ENCODE measurements at regions not wholly inside any gene's neighbourhood (a gene's known extent, or its start where the extent isn't known, plus 50 kb on each side); places are given as distances from the start of the nearest gene placed in this dataset.
"Not testable (repeated sequence)": the region's sequence is repeated elsewhere in the genome, so short reads cannot be mapped to it uniquely, and the experiment has no call there.

- in situ Hi-C loops (cut with HindIII; ENCODE audit: low pct_unique_long_range_greater_than_20kb, low sequenced_read_pairs): no loop called here
Observed at GRCh38 chr10:78331391-78331922, 297.8 kb downstream of the RPS24 start.

DNA sequence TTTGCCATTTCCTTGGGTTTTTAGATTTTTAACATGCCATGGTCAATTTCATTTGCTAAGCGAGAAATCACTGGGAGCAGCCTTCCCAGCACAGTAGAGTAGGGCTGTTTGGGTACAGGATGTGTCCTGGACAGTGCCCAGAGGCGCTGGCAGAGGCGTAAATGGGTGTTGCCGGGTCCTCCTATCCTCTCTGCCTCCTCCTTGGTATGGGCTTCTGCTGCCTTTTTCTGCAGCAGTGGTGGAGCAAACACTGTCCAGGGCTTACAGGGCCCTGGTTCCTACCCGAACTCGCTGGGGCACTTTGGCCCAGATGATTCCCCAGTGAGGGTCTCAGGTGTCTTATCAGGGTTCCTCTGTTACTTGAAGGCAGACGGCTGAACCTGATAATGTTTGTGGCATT lies 298.3 kb downstream of the RPS24 start:
- DNase-seq (ENCODE audit: low read depth, low spot score): no peak
- in situ Hi-C loops (cut with HindIII; ENCODE audit: low pct_unique_long_range_greater_than_20kb, low sequenced_read_pairs): no loop called here

More at GRCh38 chr10:78331391-78331922, 297.8 kb downstream of the RPS24 start:
- no peak for DNase-seq (ENCODE audit: low read depth, low spot score)

DNA sequence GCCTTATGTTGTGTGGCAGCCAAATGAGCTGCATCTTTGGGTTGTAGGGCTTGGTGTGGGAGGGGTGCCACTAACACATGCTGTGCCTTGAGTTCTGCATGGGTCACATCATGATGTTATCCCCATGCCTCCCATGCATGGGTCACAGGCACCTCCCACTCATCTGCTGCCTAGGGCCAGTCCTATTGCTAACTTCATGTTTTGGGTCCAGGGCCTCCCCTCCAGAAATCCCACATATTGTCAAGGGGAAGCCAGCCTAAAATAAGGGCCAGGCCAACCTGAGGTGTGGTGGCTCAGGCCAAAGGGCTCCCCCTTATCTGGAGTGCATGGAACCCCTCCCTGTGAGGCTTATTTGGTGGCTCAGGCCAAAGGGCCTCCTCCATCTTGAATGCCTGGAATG lies 299.0 kb downstream of the RPS24 start:
- DNase-seq (ENCODE audit: low read depth, low spot score): no peak
- in situ Hi-C loops (cut with HindIII; ENCODE audit: low pct_unique_long_range_greater_than_20kb, low sequenced_read_pairs): no loop called here

GRCh38 chr10:78333362-78334143 lies 299.9 kb downstream of the RPS24 start:
- DNase-seq (ENCODE audit: low read depth, low spot score): no peak
- in situ Hi-C loops (cut with HindIII; ENCODE audit: low pct_unique_long_range_greater_than_20kb, low sequenced_read_pairs): no loop called here

DNA sequence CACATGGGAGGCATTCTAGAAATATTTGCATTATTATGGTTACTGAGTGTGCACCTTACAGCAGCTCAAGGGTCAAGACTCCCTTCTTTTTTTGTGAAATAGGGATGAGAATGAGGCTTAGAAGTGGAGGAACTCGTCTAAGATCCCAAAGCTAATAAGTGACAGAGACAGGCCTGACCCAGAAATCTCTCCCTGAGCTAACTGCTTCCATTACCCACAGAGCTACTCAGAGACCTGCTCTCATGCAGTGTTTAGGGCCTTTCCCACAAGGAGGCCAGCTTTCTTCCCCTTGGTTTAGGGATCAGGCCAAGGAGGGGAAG lies 301.7 kb downstream of the RPS24 start:
- DNase-seq (ENCODE audit: low read depth, low spot score): no peak
- in situ Hi-C loops (cut with HindIII; ENCODE audit: low pct_unique_long_range_greater_than_20kb, low sequenced_read_pairs): no loop called here

DNA sequence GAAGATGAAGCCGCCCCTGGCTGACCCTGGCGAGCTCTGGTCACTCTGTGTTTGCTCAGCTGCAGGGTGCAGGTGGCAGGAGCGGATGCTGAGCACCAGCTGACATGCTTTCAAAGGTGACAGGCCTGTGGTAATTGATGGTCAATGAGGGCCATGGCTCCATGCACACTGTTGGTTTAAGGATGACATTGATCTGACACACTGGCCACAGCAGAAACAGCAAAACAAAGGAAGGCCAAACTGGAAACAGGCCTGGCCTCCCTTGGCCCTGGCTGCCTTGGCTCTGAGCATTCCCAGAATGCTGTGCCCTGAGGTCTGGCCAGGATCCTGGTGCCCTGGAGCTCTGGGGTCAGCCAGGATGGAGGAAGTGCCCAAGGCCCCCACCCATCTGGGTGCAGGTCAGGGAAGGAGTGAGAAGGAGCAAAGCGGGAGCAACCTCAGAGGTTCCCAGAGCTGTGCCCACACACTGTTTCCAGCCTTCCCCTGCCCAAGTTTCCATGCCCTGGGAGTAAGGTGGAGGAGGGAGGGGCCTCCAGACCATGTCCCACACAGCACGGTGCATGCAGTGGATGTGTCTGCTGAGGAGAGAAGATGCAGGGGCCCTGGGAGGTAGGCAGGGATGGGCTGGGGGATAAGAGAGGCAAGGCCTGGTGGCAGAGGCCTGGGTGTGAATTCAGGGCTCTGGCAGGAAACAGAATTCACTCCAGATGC lies 302.2 kb downstream of the RPS24 start:
- in situ Hi-C loops (cut with HindIII; ENCODE audit: low pct_unique_long_range_greater_than_20kb, low sequenced_read_pairs): no loop called here
- DNase-seq (ENCODE audit: low read depth, low spot score): no peak

GRCh38 chr10:78336402-78336791 lies 302.7 kb downstream of the RPS24 start:
- DNase-seq (ENCODE audit: low read depth, low spot score): no peak
- in situ Hi-C loops (cut with HindIII; ENCODE audit: low pct_unique_long_range_greater_than_20kb, low sequenced_read_pairs): no loop called here

DNA sequence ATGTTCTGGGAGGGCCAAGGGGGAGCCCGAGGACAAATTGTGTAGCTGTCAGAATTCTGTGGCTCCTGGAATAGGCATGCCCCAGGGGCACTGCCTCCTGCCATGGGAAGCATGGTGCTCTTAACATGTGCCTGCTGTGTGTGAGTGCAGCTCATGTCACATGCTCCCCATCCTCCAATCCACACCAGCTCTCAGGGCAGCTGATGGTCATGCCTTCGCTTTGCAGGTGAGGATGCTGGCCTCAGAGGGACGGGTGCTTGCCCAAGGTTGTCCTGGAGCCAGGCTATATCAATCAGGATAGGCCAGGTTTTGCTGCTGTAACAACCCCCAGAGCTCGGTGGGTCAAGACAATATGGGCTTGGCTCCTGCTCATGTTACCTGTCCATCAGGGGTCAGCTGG lies 303.4 kb downstream of the RPS24 start:
- DNase-seq (ENCODE audit: low read depth, low spot score): no peak
- in situ Hi-C loops (cut with HindIII; ENCODE audit: low pct_unique_long_range_greater_than_20kb, low sequenced_read_pairs): no loop called here

DNA sequence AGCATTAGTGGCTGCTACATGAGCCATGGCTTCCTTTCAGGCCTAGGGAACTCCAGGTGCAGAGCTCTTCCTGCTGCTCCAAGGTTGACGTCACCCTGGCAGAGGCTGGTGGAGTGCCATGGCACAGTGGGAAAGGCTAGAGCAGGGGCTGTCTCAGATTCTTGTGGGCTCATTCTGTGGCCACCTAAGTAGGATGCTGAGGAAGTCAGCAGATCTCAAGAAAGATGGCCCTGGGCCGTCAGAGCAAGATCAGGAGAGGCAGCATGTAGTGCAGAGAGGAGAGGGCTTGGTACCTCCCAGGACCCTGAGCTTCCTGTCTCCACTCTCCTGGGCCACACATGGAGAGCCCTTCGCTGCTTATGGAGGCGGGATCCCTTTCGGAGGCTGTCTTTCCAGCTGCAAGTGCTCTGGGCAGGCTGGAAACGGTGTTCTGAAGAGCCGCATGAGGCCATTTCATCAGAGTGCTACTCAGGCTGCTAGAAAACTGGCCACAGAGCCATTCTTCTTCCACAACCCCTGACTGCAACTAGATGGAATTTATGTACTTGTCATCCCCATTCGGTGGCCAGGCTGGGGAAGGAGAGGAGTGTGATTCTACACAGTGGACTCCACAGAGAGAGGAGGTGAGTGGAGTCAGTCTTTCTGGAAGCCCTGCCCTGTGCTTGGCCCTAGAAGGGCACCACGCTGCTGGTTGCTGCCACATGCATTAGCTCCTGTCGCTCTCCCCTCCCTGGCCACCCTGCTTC lies 304.2 kb downstream of the RPS24 start:
- in situ Hi-C loops (cut with HindIII; ENCODE audit: low pct_unique_long_range_greater_than_20kb, low sequenced_read_pairs): no loop called here
- DNase-seq (ENCODE audit: low read depth, low spot score): no peak

DNA sequence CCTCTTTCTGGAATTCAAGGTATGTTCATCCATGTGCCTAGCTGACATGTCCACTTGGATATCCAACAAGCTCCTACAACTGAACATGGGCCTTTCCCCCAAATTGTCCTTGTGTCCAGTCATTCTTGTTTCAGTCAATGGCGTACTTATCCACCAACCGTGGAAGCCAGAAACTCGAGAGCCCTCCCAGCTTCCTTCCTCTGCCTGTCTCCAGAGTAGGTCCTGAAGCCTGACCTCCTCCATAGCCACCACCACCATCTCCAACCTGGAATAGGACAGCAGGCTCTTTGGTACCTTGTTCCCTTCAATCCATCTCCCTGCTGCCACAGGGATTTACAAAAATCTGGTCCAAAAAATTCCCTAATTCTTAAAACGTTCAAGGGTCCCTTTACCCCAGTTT lies 305.1 kb downstream of the RPS24 start:
- DNase-seq (ENCODE audit: low read depth, low spot score): no peak
- in situ Hi-C loops (cut with HindIII; ENCODE audit: low pct_unique_long_range_greater_than_20kb, low sequenced_read_pairs): no loop called here

DNA sequence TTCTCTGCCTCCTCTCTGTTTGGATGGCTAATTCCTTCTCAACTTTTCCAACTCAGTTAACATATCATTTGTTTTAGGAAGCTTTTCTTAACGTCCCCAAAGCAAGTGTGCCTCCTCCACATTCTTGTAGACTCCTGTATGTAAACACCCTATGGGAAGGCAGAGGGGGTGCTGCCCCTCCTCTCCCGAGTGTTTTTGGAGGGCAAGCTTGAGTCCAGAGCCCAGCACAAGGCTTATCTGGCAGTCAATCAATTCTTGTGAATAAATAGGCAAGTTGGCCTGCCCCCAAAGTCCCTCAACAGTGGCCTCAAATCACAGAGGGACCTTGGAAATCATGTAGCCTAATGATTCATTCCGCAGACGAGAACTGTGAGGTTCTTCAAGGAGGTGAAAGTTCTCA lies 305.6 kb downstream of the RPS24 start:
- in situ Hi-C loops (cut with HindIII; ENCODE audit: low pct_unique_long_range_greater_than_20kb, low sequenced_read_pairs): no loop called here
- DNase-seq (ENCODE audit: low read depth, low spot score): no peak

DNA sequence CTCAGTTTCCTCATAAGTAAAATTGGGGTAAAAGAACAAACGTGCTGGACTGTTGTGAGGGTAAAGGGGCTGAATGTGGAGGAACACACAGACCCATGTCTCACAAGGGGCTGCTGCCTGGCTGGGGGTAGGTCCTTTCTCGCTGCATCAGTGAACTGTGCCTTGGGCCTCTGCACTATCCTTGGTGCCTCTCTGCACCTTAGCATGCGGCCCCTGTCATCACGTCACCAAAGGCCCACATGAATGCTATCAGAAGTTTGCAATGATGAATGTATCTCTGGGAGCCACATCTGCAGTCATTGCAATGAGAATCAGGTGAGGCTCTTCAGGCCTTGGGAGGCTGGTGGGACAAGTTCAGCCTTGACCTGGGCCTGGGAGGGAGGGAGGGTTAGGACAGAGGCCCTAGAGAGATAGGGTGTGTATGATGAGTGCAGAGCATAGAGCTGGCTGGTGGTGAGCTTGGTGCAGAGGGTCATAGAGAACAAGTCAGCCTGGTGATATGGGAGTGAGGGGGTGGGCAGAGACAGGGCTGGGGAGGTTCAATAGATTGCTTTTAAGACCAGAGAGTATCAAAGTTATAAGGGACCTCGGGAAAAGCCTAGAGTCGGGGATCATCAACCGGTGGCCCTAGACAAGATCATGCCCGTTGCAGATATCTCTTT lies 308.4 kb downstream of the RPS24 start:
- in situ Hi-C loops (cut with HindIII; ENCODE audit: low pct_unique_long_range_greater_than_20kb, low sequenced_read_pairs): no loop called here
- DNase-seq (ENCODE audit: low read depth, low spot score): no peak

DNA sequence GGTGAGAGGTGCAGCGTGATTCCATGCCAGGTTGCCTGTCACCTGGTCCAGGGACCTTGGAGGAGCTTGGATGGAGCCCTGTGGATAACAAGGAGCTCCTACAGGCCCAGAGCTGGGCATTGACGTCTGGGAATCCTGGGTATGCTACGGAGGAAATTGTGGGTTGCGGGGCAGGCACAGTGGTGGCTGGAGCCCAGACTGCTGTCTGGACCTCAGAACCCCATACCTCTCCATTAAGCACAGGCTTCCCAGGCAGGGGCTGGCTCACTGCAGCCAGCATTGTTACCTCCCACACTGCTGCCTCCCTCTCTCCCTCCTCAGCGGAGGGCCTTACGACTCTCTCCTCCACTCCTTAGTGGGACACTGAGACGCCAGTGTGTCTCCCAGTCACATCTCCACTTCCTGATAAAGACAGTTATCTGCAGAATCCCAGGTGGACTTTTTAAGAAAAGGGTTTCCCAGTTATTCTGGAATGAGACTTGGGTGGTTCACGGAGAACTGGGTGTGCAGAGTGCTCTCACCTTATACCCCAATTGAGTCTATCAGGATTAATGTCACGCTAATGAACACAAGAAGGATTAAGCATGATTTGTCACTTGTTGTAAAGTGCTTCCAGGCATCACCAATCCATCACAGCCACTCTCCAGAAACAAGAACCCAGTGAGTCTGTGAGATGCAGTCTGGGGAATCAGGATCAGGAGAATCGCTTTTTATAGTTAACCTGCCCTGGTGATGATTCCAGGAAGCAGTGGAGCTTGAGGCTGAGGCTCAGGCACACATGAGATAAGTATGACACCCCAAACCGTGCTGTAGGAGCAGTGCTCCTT lies 309.4 kb downstream of the RPS24 start:
- in situ Hi-C loops (cut with HindIII; ENCODE audit: low pct_unique_long_range_greater_than_20kb, low sequenced_read_pairs): no loop called here
- no peak for DNase-seq (ENCODE audit: low read depth, low spot score)

DNA sequence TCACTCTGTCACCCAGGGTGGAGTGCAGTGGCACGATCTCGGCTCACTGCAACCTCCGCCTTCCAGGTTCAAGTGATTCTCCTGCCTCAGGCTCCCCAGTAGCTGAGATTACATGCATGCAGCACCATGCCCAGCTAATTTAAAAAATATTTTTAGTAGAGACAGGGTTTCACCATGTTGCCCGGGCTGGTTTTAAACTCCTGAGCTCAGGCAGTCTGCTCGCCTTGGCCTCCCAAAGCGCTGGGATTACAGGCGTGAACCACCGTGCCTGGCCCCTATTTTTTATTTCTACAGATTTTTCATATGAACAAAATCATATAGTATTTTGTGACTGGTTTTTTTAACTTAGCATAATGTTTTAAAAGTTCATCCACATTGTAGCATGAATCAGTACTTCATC lies 310.6 kb downstream of the RPS24 start:
- in situ Hi-C loops (cut with HindIII; ENCODE audit: low pct_unique_long_range_greater_than_20kb, low sequenced_read_pairs): not testable (repeated sequence)

GRCh38 chr10:78345515-78345914 lies 311.9 kb downstream of the RPS24 start:
- DNase-seq (ENCODE audit: low read depth, low spot score); in situ Hi-C loops (cut with HindIII; ENCODE audit: low pct_unique_long_range_greater_than_20kb, low sequenced_read_pairs): not testable (repeated sequence)

More for the DNA sequence above, 310.6 kb downstream of the RPS24 start:
- not testable (repeated sequence) for DNase-seq (ENCODE audit: low read depth, low spot score)

GRCh38 chr10:78346721-78347120 lies 313.1 kb downstream of the RPS24 start:
- no peak for DNase-seq (ENCODE audit: low read depth, low spot score)
- in situ Hi-C loops (cut with HindIII; ENCODE audit: low pct_unique_long_range_greater_than_20kb, low sequenced_read_pairs): no loop called here
